K562 (cell line): ENCODE measurements at regions not wholly inside any gene's neighbourhood (a gene's known extent, or its start where the extent isn't known, plus 50 kb on each side); places are given as distances from the start of the nearest gene placed in this dataset.

Experiments
- ATAC-seq: fragments of 200-7000 bp; cut with Tn5 transposase; 3 replicates; pipeline ENCODE4 v1.9.1; 2020; ENCODE audit warnings: moderate library complexity
- BruUV-seq: library from RNA; stranded (reverse); fragments of 400-500 nt; replicated peaks from 2 replicates; lab custom pipeline; 2021; lab: Mats Ljungman, UMichigan
- CTCF ChIA-PET: fragments of 300-600 bp; formaldehyde crosslinking; extraction: SDS; loops from one replicate; lab custom pipeline; 2021; ENCODE audit warnings: low intra/inter-chr PET ratio; lab: Yijun Ruan, JAX
- POLR2A ChIA-PET: fragments of 300-600, 350-650 bp; sonication (Branson Sonifier 250); formaldehyde crosslinking; extraction: SDS; loops from one replicate; lab custom pipeline; 2021; ENCODE audit warnings: antibody characterized with exemption, inconsistent platforms; lab: Yijun Ruan, JAX
- DNase-seq, 4 experiments: peaks; one replicate each; pipeline versions ENCODE4 v3.0.0 to v3.0.0-alpha.2; 2011 to 2018; ENCODE audit warnings: low spot score in 3 of 4, mixed read lengths in 3 of 4; ENCODE audit errors: extremely low read depth in 1 of 4
- FAIRE-seq: peaks from 2 replicates; lab custom pipeline; 2011; peaks lifted over from hg19 to GRCh38; lab: Jason Lieb, UNC
- H2AFZ ChIP-seq: 2 replicates; pipeline ENCODE4 v1.6.0; 2011; ENCODE audit warnings: low read depth, low read length, control low read depth, inconsistent platforms
- H3K27ac ChIP-seq: fragments of 200-600 bp; 3 replicates; pipeline ENCODE4 v1.8.0; 2011; ENCODE audit warnings: low read depth, mild to moderate bottlenecking, control low read depth, inconsistent platforms, low read length, moderate library complexity, mixed read lengths; ENCODE audit errors: extremely low read depth
- H3K27me3 ChIP-seq, 2 experiments: fragments of 300-600 bp in 1 of 2; 2 replicates in 1 of 2; 3 replicates in 1 of 2; pipeline versions ENCODE4 v1.6.0 to v1.8.0; 2011; ENCODE audit warnings: inconsistent platforms in 2 of 2, low read length in 2 of 2, mild to moderate bottlenecking in 1 of 2, mixed read lengths in 1 of 2, moderate library complexity in 1 of 2; ENCODE audit not compliant: control insufficient read depth in 2 of 2, insufficient read depth in 2 of 2
- H3K36me3 ChIP-seq: fragments of 300-600 bp; 3 replicates; pipeline ENCODE4 v1.8.0; 2011; ENCODE audit warnings: mild to moderate bottlenecking, low read length, inconsistent platforms; ENCODE audit not compliant: control insufficient read depth, insufficient read depth
- H3K4me1 ChIP-seq, 2 experiments: fragments of 200-600 bp in 1 of 2; replicated peaks in 1 of 2; 2 replicates in 1 of 2; 3 replicates in 1 of 2; pipeline versions ENCODE4 v1.5.1 to v1.8.0; 2011; ENCODE audit warnings: inconsistent platforms in 2 of 2, low read length in 2 of 2, mild to moderate bottlenecking in 1 of 2, mixed read lengths in 1 of 2, moderate library complexity in 1 of 2; ENCODE audit not compliant: control insufficient read depth in 2 of 2, insufficient read depth in 2 of 2
- H3K4me2 ChIP-seq: 2 replicates; pipeline ENCODE4 v1.6.1; 2011; ENCODE audit warnings: low read length, control low read depth, inconsistent platforms, mixed read lengths; ENCODE audit not compliant: insufficient read depth
- H3K4me3 ChIP-seq: fragments of 200-600 bp; sonication (generic), shearing (Covaris generic); 2 replicates; pipeline ENCODE4 v1.5.1; 2016; ENCODE audit warnings: control low read depth, inconsistent platforms
- H3K79me2 ChIP-seq: fragments of 200-600 bp; 3 replicates; pipeline ENCODE4 v1.8.0; 2011; ENCODE audit warnings: low read length, inconsistent platforms; ENCODE audit not compliant: control insufficient read depth, insufficient read depth
- H3K9ac ChIP-seq, 2 experiments: 2 replicates each; pipeline versions ENCODE4 v1.6.0 to v1.6.1; 2011; ENCODE audit warnings: low read depth in 2 of 2, low read length in 2 of 2, control low read depth in 1 of 2, inconsistent platforms in 1 of 2, mild to moderate bottlenecking in 1 of 2, mixed read lengths in 1 of 2; ENCODE audit not compliant: insufficient read depth in 1 of 2
- H3K9me1 ChIP-seq: one replicate; pipeline ENCODE4 v1.6.0; 2011; ENCODE audit warnings: inconsistent platforms, mild to moderate bottlenecking, low read length, moderate library complexity; ENCODE audit not compliant: control insufficient read depth, insufficient read depth
- H3K9me3 ChIP-seq: replicated peaks from 2 replicates; pipeline ENCODE4 v1.5.1; 2011; ENCODE audit warnings: low read depth, low read length, inconsistent platforms; ENCODE audit not compliant: control insufficient read depth, insufficient read depth
- H4K20me1 ChIP-seq: replicated peaks from 2 replicates; pipeline ENCODE4 v1.6.1; 2011; ENCODE audit warnings: low read length, inconsistent platforms, mixed read lengths; ENCODE audit not compliant: control insufficient read depth, insufficient read depth
- ARID1B ChIP-seq: fragments of 450-650 bp; IDR thresholded peaks from 2 replicates; pipeline ENCODE4 v1.6.1; 2016; ENCODE audit warnings: antibody characterized with exemption, mild to moderate bottlenecking, inconsistent platforms
- CREB3L1 ChIP-seq: fragments of 450-650 bp; IDR thresholded peaks from 2 replicates; pipeline ENCODE4 v1.6.1; 2014; ENCODE audit warnings: low read depth, mild to moderate bottlenecking, moderate library complexity, borderline replicate concordance
- ETV5 ChIP-seq: sonication (generic); formaldehyde crosslinking; IDR thresholded peaks from 2 replicates; pipeline ENCODE4 v1.4.0; 2020; ENCODE audit warnings: low read depth, mild to moderate bottlenecking, missing genetic modification reagents
- FOXO4 ChIP-seq: fragments of 450-650 bp; formaldehyde crosslinking; IDR thresholded peaks from 2 replicates; pipeline ENCODE4 v1.4.0; 2020; ENCODE audit warnings: mild to moderate bottlenecking, moderate library complexity
- FOXP1 ChIP-seq: sonication (generic); formaldehyde crosslinking; IDR thresholded peaks from 2 replicates; pipeline ENCODE4 v1.8.0; 2022; ENCODE audit warnings: mild to moderate bottlenecking, missing genetic modification reagents
- KLF16 ChIP-seq: IDR thresholded peaks from 2 replicates; pipeline ENCODE4 v1.6.1; 2016; ENCODE audit warnings: antibody characterized with exemption
- MCM3 ChIP-seq: fragments of 450-650 bp; IDR thresholded peaks from 2 replicates; pipeline ENCODE4 v1.6.1; 2016
- MCM5 ChIP-seq: fragments of 450-650 bp; IDR thresholded peaks from 2 replicates; pipeline ENCODE4 v1.6.1; 2016; ENCODE audit warnings: low read depth
- NFRKB ChIP-seq: fragments of 450-650 bp; IDR thresholded peaks from 2 replicates; pipeline ENCODE4 v1.6.1; 2016; ENCODE audit warnings: low read depth
- NR3C1 ChIP-seq: sonication (generic); formaldehyde crosslinking; IDR thresholded peaks from 2 replicates; pipeline ENCODE4 v1.8.1; 2022; ENCODE audit warnings: missing genetic modification reagents
- SFPQ ChIP-seq: fragments of 200-400 bp; formaldehyde crosslinking; IDR thresholded peaks from 2 replicates; pipeline ENCODE4 v1.6.1; 2017; ENCODE audit warnings: mild to moderate bottlenecking, low read depth, low read length, moderate library complexity
- SMARCE1 ChIP-seq: fragments of 450-650 bp; IDR thresholded peaks from 2 replicates; pipeline ENCODE4 v1.7.1; 2016; ENCODE audit warnings: mild to moderate bottlenecking
- TCFL5 ChIP-seq: fragments of 250-450 bp; sonication (Bioruptor Pico); conservative IDR thresholded peaks from 2 replicates; pipeline ENCODE4 v1.6.1; 2021; ENCODE audit warnings: mild to moderate bottlenecking, moderate library complexity, matching md5 sums
- USF2 ChIP-seq: sonication (generic); formaldehyde crosslinking; IDR thresholded peaks from 2 replicates; pipeline ENCODE4 v1.5.0; 2020; ENCODE audit warnings: missing genetic modification reagents
- ZBTB43 ChIP-seq: sonication (generic); formaldehyde crosslinking; IDR thresholded peaks from 2 replicates; pipeline ENCODE4 v1.8.0; 2023; ENCODE audit warnings: mild to moderate bottlenecking, missing genetic modification reagents
- ZNF695 ChIP-seq: fragments of 450-650 bp; formaldehyde crosslinking; IDR thresholded peaks from 2 replicates; pipeline ENCODE4 v1.4.0; 2020; ENCODE audit warnings: mild to moderate bottlenecking, moderate library complexity
- ZNF75A ChIP-seq: fragments of 450-650 bp; formaldehyde crosslinking; IDR thresholded peaks from 2 replicates; pipeline ENCODE4 v1.4.0; 2020; ENCODE audit warnings: mild to moderate bottlenecking
- ZNF778 ChIP-seq: fragments of 450-650 bp; formaldehyde crosslinking; IDR thresholded peaks from 2 replicates; pipeline ENCODE4 v1.4.0; 2020; ENCODE audit warnings: mild to moderate bottlenecking, moderate library complexity
- WGBS: fragments of 100-300 bp; shearing (Covaris generic); methylation state at CpG from one replicate; pipeline ENCODE4 v1.1.6; 2016; ENCODE audit warnings: low coverage, mixed read lengths; ENCODE audit not compliant: insufficient coverage; ENCODE audit errors: missing lambda C conversion rate; 5-methylcytosine and 5-hydroxymethylcytosine counted together
- in situ Hi-C: fragments of 300-500 bp; cut with MboI; formaldehyde crosslinking; loops from 4 replicates; pipeline ENCODE4 v1.15.0; 2018; ENCODE audit warnings: inconsistent platforms, mixed read lengths
- intact Hi-C: fragments of 100-400 bp; cut with micrococcal nuclease; formaldehyde crosslinking; loops from 2 replicates; pipeline ENCODE4 v1.14.2; 2022

- in situ Hi-C loops (no loop called here), intact Hi-C loops (no loop called here)
- no peaks in the 10 kb centered on the region for H3K9me1 ChIP-seq
- no peak for ATAC-seq
- FAIRE-seq: no peak
- no peak overlapping the region for H3K4me2 ChIP-seq
- H3K27me3 ChIP-seq: no peaks in the 10 kb centered on the region
- no peaks in the 10 kb centered on the region for H3K4me1 ChIP-seq
- no peak overlapping the region for H2AFZ ChIP-seq
- H3K4me3 ChIP-seq: no peak overlapping the region
- H3K9me3 ChIP-seq: no peaks in the 10 kb centered on the region
- ChIA-PET CTCF (no interaction called here), POLR2A (no interaction called here)
- H3K27ac ChIP-seq: no peak overlapping the region
- H3K36me3 ChIP-seq: no peaks in the 10 kb centered on the region
- no peak overlapping the region for H3K9ac ChIP-seq
- 0% methylated on average over 2 of the region's 2 CpGs for WGBS
- H3K79me2 ChIP-seq: no peaks in the 10 kb centered on the region
- BruUV-seq: no TSS peak
- H4K20me1 ChIP-seq: no peaks in the 10 kb centered on the region
- DNase-seq: no peak
- TF ChIP-seq ZBTB43 (CRISPR knock-in tag): no peak
- no peak for TF ChIP-seq MCM5
- no peak for TF ChIP-seq ETV5
- no peak for TF ChIP-seq CREB3L1
- TF ChIP-seq KLF16: no peak
- TF ChIP-seq ZNF695 (CRISPR knock-in tag): no peak
- no peak for TF ChIP-seq NFRKB
- no peak for TF ChIP-seq USF2
- no peak for TF ChIP-seq SMARCE1
- no peak for TF ChIP-seq ARID1B
- no peak for TF ChIP-seq MCM3
- no peak for TF ChIP-seq ZNF778 (CRISPR knock-in tag)
- no peak for TF ChIP-seq NR3C1 (CRISPR knock-in tag)
- no peak for TF ChIP-seq FOXO4 (CRISPR knock-in tag)
- no peak for TF ChIP-seq SFPQ
- TF ChIP-seq TCFL5 (CRISPR knock-in tag): no peak
- no peak for TF ChIP-seq ZNF75A
- TF ChIP-seq FOXP1 (CRISPR knock-in tag): no peak
Measured at GRCh38 chr5:60232036-60232795, 338.7 kb upstream of the PDE4D start.
